Neural progenitor cell (in vitro differentiated cells): ENCODE measurements at regions not wholly inside any gene's neighbourhood (a gene's known extent, or its start where the extent isn't known, plus 50 kb on each side); places are given as distances from the start of the nearest gene placed in this dataset.
A peak's percentile ranks its signal among the peaks of the same experiment; 100 is the strongest.

Source experiments
- DNase-seq: peaks from one replicate; pipeline ENCODE4 v3.0.0-alpha.2; 2016; ENCODE audit warnings: low spot score
- H2AFZ ChIP-seq: fragments of 200-600 bp; sonication (generic); replicated peaks from 2 replicates; pipeline ENCODE4 v1.6.1; 2016; ENCODE audit warnings: antibody characterized with exemption
- H3F3A ChIP-seq: fragments of 200-600 bp; sonication (generic); 2 replicates; pipeline ENCODE4 v1.6.1; 2016; ENCODE audit warnings: antibody characterized with exemption, low read depth
- H3K27ac ChIP-seq: fragments of 200-600 bp; sonication (generic); 2 replicates; pipeline ENCODE4 v1.5.1; 2016; ENCODE audit warnings: mild to moderate bottlenecking
- H3K27me3 ChIP-seq: fragments of 200-600 bp; sonication (generic); 2 replicates; pipeline ENCODE4 v1.6.1; 2016; ENCODE audit warnings: mild to moderate bottlenecking, moderate library complexity
- H3K36me3 ChIP-seq: fragments of 200-600 bp; sonication (generic); 2 replicates; pipeline ENCODE4 v1.5.1; 2016
- H3K4me1 ChIP-seq: fragments of 200-600 bp; sonication (generic); 2 replicates; pipeline ENCODE4 v1.6.1; 2016; ENCODE audit warnings: mixed run types
- H3K4me2 ChIP-seq: fragments of 200-600 bp; sonication (generic); 2 replicates; pipeline ENCODE4 v1.6.1; 2016
- H3K4me3 ChIP-seq: fragments of 200-600 bp; sonication (generic); 2 replicates; pipeline ENCODE4 v1.5.1; 2016
- H3K79me2 ChIP-seq: fragments of 200-600 bp; sonication (generic); 2 replicates; pipeline ENCODE4 v1.6.1; 2016; ENCODE audit warnings: low read depth
- H3K9ac ChIP-seq: fragments of 200-600 bp; sonication (generic); 2 replicates; pipeline ENCODE4 v1.6.1; 2016
- H3K9me3 ChIP-seq: fragments of 200-600 bp; sonication (generic); 2 replicates; pipeline ENCODE4 v1.5.1; 2016; ENCODE audit warnings: low read depth
- H4K20me1 ChIP-seq: fragments of 200-600 bp; sonication (generic); 2 replicates; pipeline ENCODE4 v1.6.1; 2016; ENCODE audit warnings: low read depth
- H3K27ac Mint-ChIP-seq: 3 replicates; pipeline ENCODE4 v1.8.0; 2021; ENCODE audit warnings: mixed read lengths
- H3K27me3 Mint-ChIP-seq: 2 replicates; pipeline ENCODE4 v1.8.0; 2022; ENCODE audit warnings: low read depth, mild to moderate bottlenecking, inconsistent platforms, moderate library complexity, mixed read lengths; ENCODE audit not compliant: insufficient read depth
- H3K36me3 Mint-ChIP-seq: 3 replicates; pipeline ENCODE4 v1.8.0; 2021; ENCODE audit warnings: mixed read lengths
- H3K4me1 Mint-ChIP-seq: 3 replicates; pipeline ENCODE4 v1.8.0; 2021; ENCODE audit warnings: mixed read lengths
- H3K4me3 Mint-ChIP-seq: 3 replicates; pipeline ENCODE4 v1.8.0; 2021; ENCODE audit warnings: mild to moderate bottlenecking, moderate library complexity, mixed read lengths
- H3K9me3 Mint-ChIP-seq: 3 replicates; pipeline ENCODE4 v1.8.0; 2020; ENCODE audit warnings: mixed read lengths
- EZH2 ChIP-seq: fragments of 200-600 bp; sonication (generic); IDR thresholded peaks from 2 replicates; pipeline ENCODE4 v1.6.1; 2017; ENCODE audit warnings: antibody characterized with exemption, mild to moderate bottlenecking, moderate library complexity
- EZH2phosphoT487 ChIP-seq: fragments of 200-600 bp; sonication (generic); IDR thresholded peaks from 2 replicates; pipeline ENCODE4 v1.6.1; 2017; ENCODE audit warnings: antibody characterized with exemption
- TF ChIP-seq, protein P1 (sequence below): fragments of 200-600 bp; sonication (generic); IDR thresholded peaks from 2 replicates; pipeline ENCODE4 v1.5.1; 2017; ENCODE audit warnings: antibody characterized with exemption, mild to moderate bottlenecking

DNA sequence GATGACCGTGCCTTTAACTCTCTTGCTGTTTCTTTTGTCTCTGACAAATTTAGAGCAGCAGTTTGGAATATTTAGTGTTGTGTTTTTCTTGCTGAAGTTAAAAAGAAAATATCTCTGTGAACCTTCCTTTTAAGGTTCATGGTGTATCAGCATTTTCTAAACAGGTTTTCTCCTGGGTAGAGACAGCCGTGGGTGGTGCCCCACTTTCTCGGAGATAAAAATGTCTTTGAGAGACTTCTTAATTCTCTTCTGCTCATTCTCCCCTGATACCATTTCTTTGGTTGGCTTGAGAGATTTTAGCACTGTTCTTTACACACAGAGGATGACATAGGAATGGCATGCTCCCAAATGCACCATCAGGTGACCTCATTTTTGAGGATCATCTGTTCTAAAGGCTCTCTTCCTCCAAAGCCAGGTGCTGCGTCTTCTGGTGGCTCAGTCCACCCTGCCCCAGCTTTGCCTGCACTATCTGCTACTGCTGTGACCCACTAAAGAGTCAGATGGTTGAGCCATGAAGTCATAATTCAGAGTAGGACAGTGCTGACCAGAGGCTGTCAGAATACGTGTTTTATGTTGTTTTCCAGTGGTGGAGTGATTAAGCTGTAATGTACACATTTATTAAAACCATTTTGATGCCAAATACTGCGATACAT lies 90.3 kb upstream of the SLC10A2 start:
- Histone ChIP-seq H3K9me3 (no peaks in the 10 kb centered on the region), H3F3A (no peaks in the 10 kb centered on the region), H3K4me1 (no peaks in the 10 kb centered on the region), H3K36me3 (no peaks in the 10 kb centered on the region), H2AFZ (no peak overlapping the region), H3K4me2 (no peak overlapping the region), H3K4me3 (no peak overlapping the region), H3K9ac (no peak overlapping the region), H4K20me1 (no peaks in the 10 kb centered on the region), H3K27ac (no peak overlapping the region), H3K27me3 (no peaks in the 10 kb centered on the region), H3K79me2 (no peaks in the 10 kb centered on the region)
- Mint-ChIP-seq H3K9me3 (no peaks in the 10 kb centered on the region), H3K27me3 (no peaks in the 10 kb centered on the region), H3K36me3 (no peaks in the 10 kb centered on the region), H3K4me3 (no peak overlapping the region), H3K27ac (no peak overlapping the region), H3K4me1 (no peaks in the 10 kb centered on the region)
- TF ChIP-seq EZH2 (no peak), EZH2phosphoT487 (no peak)
- TF ChIP-seq, protein P1, sequence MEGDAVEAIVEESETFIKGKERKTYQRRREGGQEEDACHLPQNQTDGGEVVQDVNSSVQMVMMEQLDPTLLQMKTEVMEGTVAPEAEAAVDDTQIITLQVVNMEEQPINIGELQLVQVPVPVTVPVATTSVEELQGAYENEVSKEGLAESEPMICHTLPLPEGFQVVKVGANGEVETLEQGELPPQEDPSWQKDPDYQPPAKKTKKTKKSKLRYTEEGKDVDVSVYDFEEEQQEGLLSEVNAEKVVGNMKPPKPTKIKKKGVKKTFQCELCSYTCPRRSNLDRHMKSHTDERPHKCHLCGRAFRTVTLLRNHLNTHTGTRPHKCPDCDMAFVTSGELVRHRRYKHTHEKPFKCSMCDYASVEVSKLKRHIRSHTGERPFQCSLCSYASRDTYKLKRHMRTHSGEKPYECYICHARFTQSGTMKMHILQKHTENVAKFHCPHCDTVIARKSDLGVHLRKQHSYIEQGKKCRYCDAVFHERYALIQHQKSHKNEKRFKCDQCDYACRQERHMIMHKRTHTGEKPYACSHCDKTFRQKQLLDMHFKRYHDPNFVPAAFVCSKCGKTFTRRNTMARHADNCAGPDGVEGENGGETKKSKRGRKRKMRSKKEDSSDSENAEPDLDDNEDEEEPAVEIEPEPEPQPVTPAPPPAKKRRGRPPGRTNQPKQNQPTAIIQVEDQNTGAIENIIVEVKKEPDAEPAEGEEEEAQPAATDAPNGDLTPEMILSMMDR = no peak
- DNase-seq = no peak

DNA sequence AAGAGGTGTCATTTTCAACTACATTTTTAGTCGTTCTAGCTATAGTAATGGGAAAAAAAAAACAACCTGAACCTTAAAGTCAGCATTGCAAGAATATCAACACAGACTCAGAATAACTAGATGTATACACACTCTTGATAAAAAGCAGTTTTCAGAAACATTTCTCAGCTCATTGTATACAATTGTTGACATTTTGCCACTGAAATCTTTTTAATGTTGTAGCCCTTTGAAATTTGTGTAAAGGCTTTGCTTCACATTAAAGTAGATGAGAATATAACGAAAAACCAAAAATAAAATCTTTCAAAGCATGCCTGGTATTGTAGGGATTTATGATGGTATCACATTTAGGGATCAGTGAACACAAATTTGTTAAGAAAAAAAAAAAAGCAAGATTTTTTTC lies 87.2 kb upstream of the SLC10A2 start:
- no peak for DNase-seq
- Histone ChIP-seq H3K4me1 (no peaks in the 10 kb centered on the region), H3K4me3 (no peak overlapping the region), H3K9ac (no peak overlapping the region), H3F3A (no peaks in the 10 kb centered on the region), H2AFZ (no peak overlapping the region), H3K27ac (no peak overlapping the region), H3K9me3 (no peaks in the 10 kb centered on the region), H4K20me1 (no peaks in the 10 kb centered on the region), H3K36me3 (no peaks in the 10 kb centered on the region), H3K4me2 (no peak overlapping the region), H3K79me2 (no peaks in the 10 kb centered on the region), H3K27me3 (no peaks in the 10 kb centered on the region)
- TF ChIP-seq EZH2phosphoT487 = no peak
- TF ChIP-seq EZH2 = no peak
- TF ChIP-seq, protein P1 = no peak
- Mint-ChIP-seq H3K27ac (no peak overlapping the region), H3K4me1 (peaks cover 5% of the 10 kb centered on the region), H3K36me3 (no peaks in the 10 kb centered on the region), H3K27me3 (no peaks in the 10 kb centered on the region), H3K9me3 (no peaks in the 10 kb centered on the region), H3K4me3 (no peak overlapping the region)

DNA sequence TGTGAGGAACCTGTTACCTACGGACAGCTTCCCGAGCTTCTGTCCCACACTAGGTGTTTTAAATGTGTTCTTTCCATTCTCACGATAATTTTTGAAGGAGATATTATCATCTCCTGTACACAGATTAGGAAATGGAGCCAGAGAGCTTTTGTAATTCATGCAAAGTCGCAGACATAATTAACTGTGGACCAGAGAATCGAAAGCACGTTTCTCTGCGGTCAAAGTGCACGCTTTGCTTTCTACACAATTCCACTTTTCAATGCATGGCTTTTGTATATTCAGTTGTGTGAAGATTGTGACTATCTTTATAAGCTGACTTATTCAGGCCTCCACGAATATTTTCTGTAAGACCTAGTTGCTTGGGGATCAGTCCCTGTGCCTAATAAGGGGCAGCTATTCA lies 81.7 kb upstream of the SLC10A2 start:
- Histone ChIP-seq H3K36me3 (no peaks in the 10 kb centered on the region), H4K20me1 (no peaks in the 10 kb centered on the region), H3F3A (no peaks in the 10 kb centered on the region), H3K27me3 (no peaks in the 10 kb centered on the region), H3K27ac (no peak overlapping the region), H3K4me2 (no peak overlapping the region), H3K9ac (no peak overlapping the region), H3K4me1 (no peaks in the 10 kb centered on the region), H3K9me3 (no peaks in the 10 kb centered on the region), H3K79me2 (no peaks in the 10 kb centered on the region), H3K4me3 (no peak overlapping the region), H2AFZ (peak overlapping the region; percentile 19)
- Mint-ChIP-seq H3K27me3 (no peaks in the 10 kb centered on the region), H3K9me3 (no peaks in the 10 kb centered on the region), H3K4me3 (no peak overlapping the region), H3K36me3 (no peaks in the 10 kb centered on the region), H3K27ac (no peak overlapping the region), H3K4me1 (peaks cover 9% of the 10 kb centered on the region)
- DNase-seq = no peak
- TF ChIP-seq, protein P1 = no peak
- TF ChIP-seq EZH2 (no peak), EZH2phosphoT487 (no peak)
